CD4-positive, alpha-beta T cell (primary cell): ENCODE measurements at regions not wholly inside any gene's neighbourhood (a gene's known extent, or its start where the extent isn't known, plus 50 kb on each side); places are given as distances from the start of the nearest gene placed in this dataset.

Experiments
- ATAC-seq: fragments of 200-7000 bp; cut with Tn5 transposase; one replicate; pipeline ENCODE4 v1.10.0; 2022; ENCODE audit warnings: mild to moderate bottlenecking; ENCODE audit not compliant: poor library complexity
- CTCF ChIA-PET: fragments of 350-600 bp; sonication (Branson Sonifier 250); formaldehyde crosslinking; loops from one replicate; lab custom pipeline; 2021; ENCODE audit warnings: antibody characterized with exemption, inconsistent platforms; lab: Charles Lee
- POLR2A ChIA-PET: fragments of 350-600 bp; sonication (Branson Sonifier 250); formaldehyde crosslinking; loops from one replicate; lab custom pipeline; 2021; ENCODE audit warnings: antibody characterized with exemption, inconsistent platforms; lab: Charles Lee
- DNase-seq, 14 experiments: peaks; one replicate each; pipeline ENCODE4 v3.0.0-alpha.2; 2013 to 2020; ENCODE audit warnings: mixed read lengths in 2 of 14
- H3K27ac ChIP-seq, 2 donors: one replicate each; pipeline versions ENCODE4 v1.5.1 to v1.7.0; 2013; ENCODE audit warnings: low read length in 2 of 2, low read depth in 1 of 2, mild to moderate bottlenecking in 1 of 2
- H3K27me3 ChIP-seq, 2 experiments: 1 replicate in 1 of 2; 2 replicates in 1 of 2; pipeline versions ENCODE4 v1.6.1 to v1.7.0; 2013; ENCODE audit warnings: low read length in 2 of 2, control low read depth in 1 of 2, mild to moderate bottlenecking in 1 of 2, moderate library complexity in 1 of 2; ENCODE audit not compliant: insufficient read depth in 2 of 2, control insufficient read depth in 1 of 2
- H3K36me3 ChIP-seq: one replicate; pipeline ENCODE4 v1.6.1; 2013; ENCODE audit warnings: low read length, control low read depth; ENCODE audit not compliant: insufficient read depth
- H3K4me1 ChIP-seq: one replicate; pipeline ENCODE4 v1.6.1; 2013; ENCODE audit warnings: low read length, control low read depth; ENCODE audit not compliant: insufficient read depth
- H3K4me3 ChIP-seq: one replicate; pipeline ENCODE4 v1.5.1; 2013; ENCODE audit warnings: mild to moderate bottlenecking, low read length, moderate library complexity
- H3K9me3 ChIP-seq, 2 experiments: 1 replicate in 1 of 2; 2 replicates in 1 of 2; pipeline versions ENCODE4 v1.6.1 to v1.7.0; 2013; ENCODE audit warnings: low read length in 2 of 2, mild to moderate bottlenecking in 2 of 2, control low read depth in 1 of 2, moderate library complexity in 1 of 2; ENCODE audit not compliant: control insufficient read depth in 1 of 2, insufficient read depth in 1 of 2
- H3K27ac Mint-ChIP-seq: one replicate; pipeline ENCODE4 v1.8.0; 2020; ENCODE audit warnings: mixed read lengths
- H3K27me3 Mint-ChIP-seq: one replicate; pipeline ENCODE4 v1.8.0; 2021; ENCODE audit warnings: mixed read lengths
- H3K36me3 Mint-ChIP-seq: one replicate; pipeline ENCODE4 v1.8.0; 2021; ENCODE audit warnings: low read depth, mixed read lengths
- H3K4me1 Mint-ChIP-seq: one replicate; pipeline ENCODE4 v1.8.0; 2021; ENCODE audit warnings: low read depth, mixed read lengths
- H3K4me3 Mint-ChIP-seq: one replicate; pipeline ENCODE4 v1.8.0; 2020; ENCODE audit warnings: mild to moderate bottlenecking, mixed read lengths
- H3K9me3 Mint-ChIP-seq: one replicate; pipeline ENCODE4 v1.8.0; 2020; ENCODE audit warnings: mixed read lengths
- CTCF ChIP-seq: fragments of 200-600 bp; IDR thresholded peaks from one replicate; pipeline ENCODE4 v1.8.0; 2022; ENCODE audit warnings: antibody characterized with exemption, mild to moderate bottlenecking
- intact Hi-C, 2 experiments: fragments of 100-400 bp; cut with DNase I in 1 of 2; cut with micrococcal nuclease in 1 of 2; formaldehyde crosslinking; loops; one replicate each; pipeline versions ENCODE4 v1.15.1 to v1.9.0; 2023 to 2025; cut with DNase I, micrococcal nuclease

- ATAC-seq (no peak), DNase-seq (no peak)
- Histone ChIP-seq H3K27ac (no peak overlapping the region), H3K4me3 (no peak overlapping the region), H3K9me3 (no peaks in the 10 kb centered on the region), H3K4me1 (no peaks in the 10 kb centered on the region), H3K36me3 (no peaks in the 10 kb centered on the region), H3K27me3 (no peaks in the 10 kb centered on the region)
- POLR2A ChIA-PET: no interaction called here
- no peaks in the 10 kb centered on the region for H3K27me3 Mint-ChIP-seq
- no peak overlapping the region for H3K27ac Mint-ChIP-seq
- CTCF ChIA-PET: no interaction called here
- H3K4me3 Mint-ChIP-seq: no peak overlapping the region
- no peaks in the 10 kb centered on the region for H3K4me1 Mint-ChIP-seq
- intact Hi-C loops: no loop called here
- H3K9me3 Mint-ChIP-seq: peaks cover 5% of the 10 kb centered on the region
- TF ChIP-seq CTCF: no peak
- no peaks in the 10 kb centered on the region for H3K36me3 Mint-ChIP-seq
Measured at GRCh38 chr13:103250071-103250470, 183.9 kb upstream of the SLC10A2 start.

- no peaks in the 10 kb centered on the region for H3K36me3 Mint-ChIP-seq
- Histone ChIP-seq H3K27me3 (no peaks in the 10 kb centered on the region), H3K4me1 (no peaks in the 10 kb centered on the region), H3K36me3 (no peaks in the 10 kb centered on the region), H3K27ac (no peak overlapping the region), H3K9me3 (no peaks in the 10 kb centered on the region), H3K4me3 (no peak overlapping the region)
- no peaks in the 10 kb centered on the region for H3K4me1 Mint-ChIP-seq
- ChIA-PET CTCF (no interaction called here), POLR2A (no interaction called here)
- no peak for TF ChIP-seq CTCF
- H3K4me3 Mint-ChIP-seq: no peak overlapping the region
- peaks cover 3% of the 10 kb centered on the region for H3K9me3 Mint-ChIP-seq
- no peaks in the 10 kb centered on the region for H3K27me3 Mint-ChIP-seq
- no peak overlapping the region for H3K27ac Mint-ChIP-seq
- intact Hi-C loops: no loop called here
- DNase-seq: no peak
- ATAC-seq: no peak
Measured at GRCh38 chr13:103246581-103247200, 180.5 kb upstream of the SLC10A2 start.

- no peaks in the 10 kb centered on the region for H3K27me3 ChIP-seq
- H3K27ac Mint-ChIP-seq: no peak overlapping the region
- H3K36me3 Mint-ChIP-seq: no peaks in the 10 kb centered on the region
- H3K9me3 Mint-ChIP-seq: peaks cover 3% of the 10 kb centered on the region
- ATAC-seq (no peak), DNase-seq (no peak)
- no peak overlapping the region for H3K4me3 ChIP-seq
- H3K4me3 Mint-ChIP-seq: no peak overlapping the region
- no peak overlapping the region for H3K27ac ChIP-seq
- ChIA-PET POLR2A (no interaction called here), CTCF (no interaction called here)
- H3K4me1 ChIP-seq: no peaks in the 10 kb centered on the region
- TF ChIP-seq CTCF: no peak
- H3K4me1 Mint-ChIP-seq: no peaks in the 10 kb centered on the region
- no peaks in the 10 kb centered on the region for H3K36me3 ChIP-seq
- no peaks in the 10 kb centered on the region for H3K9me3 ChIP-seq
- intact Hi-C loops: no loop called here
- H3K27me3 Mint-ChIP-seq: no peaks in the 10 kb centered on the region
Measured at GRCh38 chr13:103243495-103243894, 177.3 kb upstream of the SLC10A2 start.
